HCT116 (cell line): ENCODE measurements at regions not wholly inside any gene's neighbourhood (a gene's known extent, or its start where the extent isn't known, plus 50 kb on each side); places are given as distances from the start of the nearest gene placed in this dataset.

Experiments
- ATF3 ChIP-seq: IDR thresholded peaks from 2 replicates; pipeline ENCODE4 v1.6.1; 2012
- CEBPB ChIP-seq: IDR thresholded peaks from 2 replicates; pipeline ENCODE4 v1.6.1; 2012; ENCODE audit warnings: low read depth
- CTCF ChIP-seq, 3 experiments: fragments of 200-600 bp in 1 of 3; sonication (generic) in 1 of 3; IDR thresholded peaks in 2 of 3; conservative IDR thresholded peaks in 1 of 3; 2 replicates each; pipeline ENCODE4 v1.5.1; 2012 to 2017; ENCODE audit warnings: low read depth in 2 of 3, low read length in 2 of 3, antibody characterized with exemption in 1 of 3, borderline replicate concordance in 1 of 3, control low read depth in 1 of 3, mild to moderate bottlenecking in 1 of 3, mixed read lengths in 1 of 3, mixed run types in 1 of 3, moderate library complexity in 1 of 3; ENCODE audit not compliant: insufficient read depth in 1 of 3
- POLR2A ChIP-seq: IDR thresholded peaks from 2 replicates; pipeline ENCODE4 v1.7.0; 2011; ENCODE audit warnings: borderline replicate concordance; ENCODE audit not compliant: insufficient read depth, insufficient read length; ENCODE audit errors: extremely low read depth
- REST ChIP-seq: IDR thresholded peaks from 2 replicates; pipeline ENCODE4 v1.6.1; 2012; ENCODE audit warnings: low read depth

GRCh38 chrX:857376-857775 lies 226.8 kb downstream of the SHOX start:
- TF ChIP-seq CEBPB (no peak), ATF3 (no peak), CTCF (IDR thresholded peaks at IDR 0.05 in 2 of 3, conservative IDR thresholded peaks at IDR 0.05 in 1 of 3; ENCODE audit: borderline replicate concordance in 1 of 3, insufficient read depth in 1 of 3, low read depth in 2 of 3, low read length in 2 of 3) (no peak), POLR2A (no peak), REST (no peak)
